Common myeloid progenitor, CD34-positive (primary cell): ENCODE measurements at regions not wholly inside any gene's neighbourhood (a gene's known extent, or its start where the extent isn't known, plus 50 kb on each side); places are given as distances from the start of the nearest gene placed in this dataset.

ENCODE experiments used
- CTCF ChIA-PET: fragments of 350-600 bp; sonication (Branson Sonifier 250); formaldehyde crosslinking; loops from one replicate; lab custom pipeline; 2021; ENCODE audit warnings: antibody characterized with exemption; lab: Charles Lee
- POLR2A ChIA-PET: fragments of 350-600 bp; sonication (Branson Sonifier 250); formaldehyde crosslinking; loops from one replicate; lab custom pipeline; 2021; ENCODE audit warnings: antibody characterized with exemption; lab: Charles Lee
- DNase-seq, 3 donors: peaks; one replicate each; pipeline versions ENCODE4 v3.0.0 to v3.0.0-alpha.2; 2013
- H3K27ac ChIP-seq, 2 experiments: 1 replicate in 1 of 2; 2 replicates in 1 of 2; pipeline ENCODE4 v1.7.0; 2013; ENCODE audit warnings: inconsistent platforms in 2 of 2, low read length in 2 of 2, mild to moderate bottlenecking in 2 of 2, low read depth in 1 of 2, moderate library complexity in 1 of 2; ENCODE audit not compliant: severe bottlenecking in 2 of 2, insufficient read depth in 1 of 2, poor library complexity in 1 of 2
- H3K27me3 ChIP-seq, 5 experiments: replicated peaks in 2 of 5; 1 replicate in 3 of 5; 2 replicates in 2 of 5; pipeline versions ENCODE4 v1.6.1 to v1.7.0; 2013; ENCODE audit warnings: low read length in 4 of 5, mild to moderate bottlenecking in 2 of 5, moderate library complexity in 2 of 5, inconsistent platforms in 1 of 5; ENCODE audit not compliant: insufficient read depth in 5 of 5, control insufficient read depth in 4 of 5
- H3K36me3 ChIP-seq, 4 experiments: 1 replicate in 2 of 4; 2 replicates in 2 of 4; pipeline versions ENCODE4 v1.6.1 to v1.7.0; 2013; ENCODE audit warnings: low read length in 3 of 4, control low read depth in 1 of 4, mild to moderate bottlenecking in 1 of 4; ENCODE audit not compliant: control insufficient read depth in 4 of 4, insufficient read depth in 4 of 4
- H3K4me1 ChIP-seq, 4 experiments: 1 replicate in 3 of 4; 2 replicates in 1 of 4; pipeline versions ENCODE4 v1.6.1 to v1.7.1; 2013; ENCODE audit warnings: low read length in 3 of 4, mild to moderate bottlenecking in 3 of 4, control low read depth in 1 of 4, inconsistent platforms in 1 of 4, moderate library complexity in 1 of 4; ENCODE audit not compliant: control insufficient read depth in 4 of 4, insufficient read depth in 4 of 4; ENCODE audit errors: control extremely low read depth in 1 of 4
- H3K4me3 ChIP-seq, 7 experiments: 1 replicate in 4 of 7; 2 replicates in 3 of 7; pipeline versions ENCODE4 v1.5.1 to v1.7.0; 2013; ENCODE audit warnings: mild to moderate bottlenecking in 7 of 7, low read length in 6 of 7, moderate library complexity in 6 of 7, inconsistent platforms in 2 of 7, low read depth in 2 of 7, control low read depth in 1 of 7; ENCODE audit not compliant: insufficient read depth in 4 of 7, control insufficient read depth in 1 of 7; ENCODE audit errors: extremely low read depth in 1 of 7
- H3K9me3 ChIP-seq, 5 experiments: 1 replicate in 4 of 5; 2 replicates in 1 of 5; pipeline versions ENCODE4 v1.6.1 to v1.7.1; 2013; ENCODE audit warnings: low read length in 4 of 5, mild to moderate bottlenecking in 2 of 5, inconsistent platforms in 1 of 5, low read depth in 1 of 5, moderate library complexity in 1 of 5; ENCODE audit not compliant: control insufficient read depth in 4 of 5, insufficient read depth in 2 of 5; ENCODE audit errors: control extremely low read depth in 1 of 5
- WGBS: methylation state at CpG from one replicate; pipeline ENCODE4 v1.1.5; 2013; ENCODE audit not compliant: insufficient coverage; 5-methylcytosine and 5-hydroxymethylcytosine counted together

DNA sequence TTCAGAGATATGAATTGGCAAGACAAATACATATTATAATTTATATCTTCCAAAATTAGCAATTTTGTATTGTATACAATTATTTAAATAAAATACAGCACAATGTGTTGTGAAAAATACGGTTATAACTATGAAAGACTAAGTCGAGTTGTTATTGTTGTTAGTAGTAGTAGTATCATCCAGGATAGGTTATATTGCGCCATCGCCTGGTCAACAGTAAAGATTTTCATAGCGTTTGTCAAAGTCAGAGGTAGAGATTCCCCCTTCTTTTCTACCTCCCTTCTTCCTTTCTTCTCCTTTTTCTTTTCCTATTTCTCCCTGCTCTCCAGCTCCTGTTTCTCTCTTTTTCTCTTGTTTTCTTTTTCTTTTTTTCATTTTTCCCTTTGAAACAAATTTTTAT is 499.1 kb upstream of the EPHA5 start:
- WGBS = 20% methylated on average over 2 of the region's 5 CpGs
- H3K36me3 ChIP-seq = no peaks in the 10 kb centered on the region
- H3K27ac ChIP-seq = no peak overlapping the region
- no peak for DNase-seq
- H3K4me1 ChIP-seq = no peaks in the 10 kb centered on the region
- ChIA-PET POLR2A (no interaction called here), CTCF (no interaction called here)
- H3K27me3 ChIP-seq = no peaks in the 10 kb centered on the region
- no peak overlapping the region for H3K4me3 ChIP-seq
- H3K9me3 ChIP-seq = peaks cover 0 to 3% (median 0%) of the 10 kb centered on the region in 5 experiments

DNA sequence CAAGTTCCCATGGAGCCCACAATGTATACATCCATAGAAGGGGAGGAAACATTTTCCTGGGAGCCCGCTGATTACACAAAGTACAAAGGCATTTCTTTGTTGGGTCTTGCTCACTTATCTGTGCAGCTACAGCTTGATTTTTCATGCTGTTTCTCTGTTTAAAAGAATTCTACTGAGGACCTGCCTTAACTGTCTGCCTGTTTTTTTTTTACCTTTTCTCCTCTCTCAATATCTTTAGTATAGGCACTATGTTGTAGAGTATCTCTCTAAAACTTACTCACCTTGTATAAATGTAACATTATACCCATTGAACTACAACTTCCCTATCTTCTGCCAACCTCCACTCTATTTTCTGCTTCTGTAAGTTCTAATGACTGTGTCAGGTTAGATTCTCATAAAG is 494.6 kb upstream of the EPHA5 start:
- no CpG with 5 or more reads among the region's 1 CpG for WGBS
- H3K27me3 ChIP-seq = no peaks in the 10 kb centered on the region
- no peak overlapping the region for H3K4me3 ChIP-seq
- no peaks in the 10 kb centered on the region for H3K36me3 ChIP-seq
- H3K9me3 ChIP-seq = peaks cover 0 to 3% (median 0%) of the 10 kb centered on the region in 5 experiments
- H3K27ac ChIP-seq = no peak overlapping the region
- H3K4me1 ChIP-seq = no peaks in the 10 kb centered on the region
- CTCF ChIA-PET = interaction anchor here (1.6 kb wide), 1 partner anchor 11 kb away, joined by 4 read pairs; no protein-coding TSS in a partner anchor
- POLR2A ChIA-PET = no interaction called here
- no peak for DNase-seq

DNA sequence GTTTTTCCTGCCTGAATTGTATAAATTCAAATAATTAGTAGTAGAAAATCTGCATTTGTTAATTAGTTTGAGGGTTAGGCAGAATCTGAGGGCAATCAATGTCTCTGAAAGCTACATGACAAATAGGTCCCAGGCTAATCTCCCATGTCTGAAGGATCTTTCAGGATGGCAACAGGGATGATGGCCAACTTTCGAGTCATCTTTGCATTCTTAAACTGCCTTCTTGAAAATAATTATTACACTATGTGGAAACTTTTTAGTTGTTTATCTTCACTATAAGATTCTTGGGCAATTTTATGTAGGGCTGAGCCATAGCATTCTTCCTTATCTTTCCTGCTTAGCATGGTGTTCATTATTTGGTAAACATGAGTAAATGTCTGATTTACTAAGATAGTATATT is 490.3 kb upstream of the EPHA5 start:
- Histone ChIP-seq H3K36me3 (no peaks in the 10 kb centered on the region), H3K4me1 (no peaks in the 10 kb centered on the region), H3K4me3 (no peak overlapping the region), H3K27me3 (no peaks in the 10 kb centered on the region), H3K9me3 (peaks cover 0 to 3% (median 0%) of the 10 kb centered on the region in 5 experiments), H3K27ac (no peak overlapping the region)
- ChIA-PET CTCF (no interaction called here), POLR2A (no interaction called here)
- DNase-seq = no peak
- no CpG with 5 or more reads among the region's 1 CpG for WGBS

DNA sequence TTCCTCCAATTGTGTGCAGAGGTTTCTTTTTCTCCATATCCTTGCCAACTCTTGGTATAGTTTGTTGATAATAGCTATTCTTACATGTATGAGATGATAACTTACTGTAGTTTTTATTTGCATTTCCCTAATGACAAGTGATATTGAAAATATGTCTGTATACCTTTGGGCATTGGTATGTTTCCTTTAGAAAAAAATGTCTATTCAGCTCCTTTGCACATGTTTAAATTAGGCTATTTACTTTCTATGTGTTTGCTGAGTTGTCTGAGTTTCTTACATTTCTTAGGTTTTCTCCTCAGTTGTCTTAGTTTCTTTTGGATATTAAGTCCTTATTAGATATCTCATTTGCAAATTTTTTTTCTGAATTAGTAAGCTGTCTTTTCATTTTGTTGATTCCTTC is 487.3 kb upstream of the EPHA5 start:
- no peaks in the 10 kb centered on the region for H3K27me3 ChIP-seq
- DNase-seq = no peak
- H3K36me3 ChIP-seq = no peaks in the 10 kb centered on the region
- ChIA-PET CTCF (no interaction called here), POLR2A (no interaction called here)
- H3K4me3 ChIP-seq = no peak overlapping the region
- H3K9me3 ChIP-seq = no peaks in the 10 kb centered on the region
- H3K4me1 ChIP-seq = no peaks in the 10 kb centered on the region
- no peak overlapping the region for H3K27ac ChIP-seq

DNA sequence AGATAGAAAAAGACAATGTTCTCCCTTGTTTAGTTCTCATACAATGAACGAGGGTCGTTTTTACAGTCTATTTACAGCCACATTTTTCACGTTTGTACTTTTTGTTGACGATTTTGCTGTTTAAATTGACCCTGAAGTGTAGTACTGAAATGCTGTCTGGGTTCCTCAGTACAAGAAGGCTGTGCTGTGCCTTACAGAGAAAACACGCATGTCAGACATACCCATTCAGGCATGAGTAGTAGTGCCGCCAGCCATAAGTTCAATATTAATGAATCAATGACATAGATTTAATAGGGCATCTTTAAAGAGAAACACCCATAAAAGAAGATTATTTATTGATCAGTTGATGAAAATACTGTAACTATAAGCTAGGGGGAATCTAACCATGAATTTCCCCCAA is 459.8 kb upstream of the EPHA5 start:
- CTCF ChIA-PET = no interaction called here
- WGBS = 65% methylated on average over 4 of the region's 6 CpGs
- no peak overlapping the region for H3K4me3 ChIP-seq
- POLR2A ChIA-PET = no interaction called here
- H3K9me3 ChIP-seq = no peaks in the 10 kb centered on the region
- no peak overlapping the region for H3K27ac ChIP-seq
- no peaks in the 10 kb centered on the region for H3K4me1 ChIP-seq
- DNase-seq = no peak
- no peaks in the 10 kb centered on the region for H3K36me3 ChIP-seq
- H3K27me3 ChIP-seq = no peaks in the 10 kb centered on the region

DNA sequence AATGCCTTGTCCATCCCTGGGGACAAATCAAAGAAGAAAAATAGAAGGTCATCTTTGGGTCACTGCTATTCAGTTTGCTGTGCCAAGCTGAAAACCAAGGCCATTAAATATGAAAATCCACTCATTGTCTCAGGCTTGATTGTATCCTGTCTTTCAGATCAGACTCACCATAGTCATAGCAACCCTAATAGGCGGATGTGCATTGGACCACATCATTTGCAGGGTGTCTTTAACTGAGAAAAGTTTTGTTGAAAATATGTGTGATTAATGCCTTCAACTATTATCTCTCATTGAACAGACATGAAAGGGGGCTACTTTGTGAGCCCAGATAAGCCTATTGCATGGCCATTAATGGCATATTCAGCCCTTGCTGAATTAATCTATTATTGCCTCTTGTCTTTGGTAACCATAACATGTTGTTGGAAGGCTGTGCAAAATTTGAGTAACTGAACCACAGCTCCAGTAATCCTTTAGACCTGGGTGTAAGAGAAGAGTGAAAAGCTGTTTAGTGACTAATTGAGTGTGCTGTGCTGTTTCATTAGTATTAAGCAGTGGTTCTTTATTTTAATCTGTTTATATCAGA is 453.6 kb upstream of the EPHA5 start:
- no peak for DNase-seq
- H3K27me3 ChIP-seq = no peaks in the 10 kb centered on the region
- H3K4me1 ChIP-seq = no peaks in the 10 kb centered on the region
- no peaks in the 10 kb centered on the region for H3K9me3 ChIP-seq
- no peaks in the 10 kb centered on the region for H3K36me3 ChIP-seq
- no peak overlapping the region for H3K27ac ChIP-seq
- no peak overlapping the region for H3K4me3 ChIP-seq
- no CpG with 5 or more reads among the region's 1 CpG for WGBS
- POLR2A ChIA-PET = no interaction called here
- CTCF ChIA-PET = no interaction called here

DNA sequence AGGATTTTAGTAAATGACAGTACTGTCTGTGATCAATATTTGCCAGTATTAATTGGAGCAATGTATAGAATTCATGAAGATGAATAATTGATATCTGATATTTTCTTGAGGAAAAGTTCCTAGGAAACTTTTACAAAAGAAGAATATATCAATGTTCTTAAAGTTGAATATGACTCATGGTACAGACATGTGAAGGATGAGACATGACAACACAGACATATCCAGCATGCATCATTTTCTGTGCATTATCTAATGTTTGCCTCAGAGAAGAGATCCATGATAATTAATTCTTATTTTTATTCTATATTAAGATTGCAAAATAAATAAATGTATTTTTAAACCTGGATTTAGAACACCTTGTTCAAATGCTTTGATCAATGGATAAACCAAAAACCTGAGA is 452.9 kb upstream of the EPHA5 start:
- no peak overlapping the region for H3K27ac ChIP-seq
- CTCF ChIA-PET = no interaction called here

More for the DNA sequence above, 452.9 kb upstream of the EPHA5 start:
- Histone ChIP-seq H3K4me3 (no peak overlapping the region), H3K27me3 (no peaks in the 10 kb centered on the region), H3K36me3 (no peaks in the 10 kb centered on the region), H3K4me1 (no peaks in the 10 kb centered on the region), H3K9me3 (no peaks in the 10 kb centered on the region)
- DNase-seq = no peak
- POLR2A ChIA-PET = no interaction called here
